DMS79 (cell line): ENCODE measurements at regions not wholly inside any gene's neighbourhood (a gene's known extent, or its start where the extent isn't known, plus 50 kb on each side); places are given as distances from the start of the nearest gene placed in this dataset.

Experiments used
- DNase-seq: peaks from one replicate; lab custom pipeline; 2025; lab: John Stamatoyannopoulos, UW

- no peak for DNase-seq
These were observed 97.9 kb upstream of the RND3 start for GRCh38 chr2:150585221-150585971.

- DNase-seq, result no peak
These were observed 96.6 kb upstream of the RND3 start for GRCh38 chr2:150584081-150584480.

GRCh38 chr2:150581717-150582472 lies 94.4 kb upstream of the RND3 start:
- peak; percentile 50 for DNase-seq

- DNase-seq, result no peak
These were observed 91.0 kb upstream of the RND3 start for GRCh38 chr2:150578481-150578880.

GRCh38 chr2:150575861-150576260 lies 88.4 kb upstream of the RND3 start:
- DNase-seq, result no peak

GRCh38 chr2:150572961-150573395 lies 85.5 kb upstream of the RND3 start:
- DNase-seq, result no peak

GRCh38 chr2:150572194-150572766 lies 84.8 kb upstream of the RND3 start:
- DNase-seq, result no peak

- no peak for DNase-seq
These were observed 83.7 kb upstream of the RND3 start for GRCh38 chr2:150571121-150571520.

- DNase-seq, result no peak
These were observed 83.2 kb upstream of the RND3 start for GRCh38 chr2:150570712-150571111.

- DNase-seq, result no peak
These were observed 82.3 kb upstream of the RND3 start for GRCh38 chr2:150569761-150570160.

GRCh38 chr2:150567771-150568301 lies 80.4 kb upstream of the RND3 start:
- no peak for DNase-seq

GRCh38 chr2:150566289-150566688 lies 78.8 kb upstream of the RND3 start:
- no peak for DNase-seq

- DNase-seq, result no peak
These were observed 73.6 kb upstream of the RND3 start for GRCh38 chr2:150561076-150561475.

- DNase-seq, result no peak
These were observed 69.6 kb upstream of the RND3 start for GRCh38 chr2:150557020-150557600.

GRCh38 chr2:150555611-150556356 lies 68.3 kb upstream of the RND3 start:
- no peak for DNase-seq

GRCh38 chr2:150554046-150554445 lies 66.6 kb upstream of the RND3 start:
- DNase-seq, result no peak

- no peak for DNase-seq
These were observed 64.8 kb upstream of the RND3 start for GRCh38 chr2:150552041-150552820.

GRCh38 chr2:150549381-150549780 lies 61.9 kb upstream of the RND3 start:
- DNase-seq, result no peak

- no peak for DNase-seq
These were observed 61.1 kb upstream of the RND3 start for GRCh38 chr2:150548527-150548926.

GRCh38 chr2:150545916-150546315 lies 58.4 kb upstream of the RND3 start:
- no peak for DNase-seq

- DNase-seq, result no peak
These were observed 57.3 kb upstream of the RND3 start for GRCh38 chr2:150544731-150545130.
